ENCODE measurements at regions not wholly inside any gene's neighbourhood (a gene's known extent, or its start where the extent isn't known, plus 50 kb on each side); places are given as distances from the start of the nearest gene placed in this dataset.

DNA sequence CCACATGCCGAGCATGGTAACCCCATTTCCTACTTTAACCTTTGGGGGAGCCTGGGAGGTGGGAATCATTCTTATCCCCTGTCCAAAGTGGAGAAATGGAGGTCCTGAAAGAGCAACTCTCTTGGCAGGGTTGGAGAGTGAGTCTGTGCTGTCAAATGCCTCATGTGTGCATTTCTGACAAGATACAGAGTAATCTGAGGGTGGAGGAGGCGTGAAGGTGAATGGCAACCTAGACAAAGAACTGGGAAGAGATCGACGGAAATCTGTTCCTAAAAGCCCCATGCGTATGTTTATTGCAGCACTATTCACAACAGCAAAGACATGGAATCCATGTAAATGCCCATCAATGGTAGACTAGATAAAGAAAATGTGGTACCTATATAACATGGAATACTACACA is 63.8 kb upstream of the USP29 start:
- TF ChIP-seq, protein P1, sequence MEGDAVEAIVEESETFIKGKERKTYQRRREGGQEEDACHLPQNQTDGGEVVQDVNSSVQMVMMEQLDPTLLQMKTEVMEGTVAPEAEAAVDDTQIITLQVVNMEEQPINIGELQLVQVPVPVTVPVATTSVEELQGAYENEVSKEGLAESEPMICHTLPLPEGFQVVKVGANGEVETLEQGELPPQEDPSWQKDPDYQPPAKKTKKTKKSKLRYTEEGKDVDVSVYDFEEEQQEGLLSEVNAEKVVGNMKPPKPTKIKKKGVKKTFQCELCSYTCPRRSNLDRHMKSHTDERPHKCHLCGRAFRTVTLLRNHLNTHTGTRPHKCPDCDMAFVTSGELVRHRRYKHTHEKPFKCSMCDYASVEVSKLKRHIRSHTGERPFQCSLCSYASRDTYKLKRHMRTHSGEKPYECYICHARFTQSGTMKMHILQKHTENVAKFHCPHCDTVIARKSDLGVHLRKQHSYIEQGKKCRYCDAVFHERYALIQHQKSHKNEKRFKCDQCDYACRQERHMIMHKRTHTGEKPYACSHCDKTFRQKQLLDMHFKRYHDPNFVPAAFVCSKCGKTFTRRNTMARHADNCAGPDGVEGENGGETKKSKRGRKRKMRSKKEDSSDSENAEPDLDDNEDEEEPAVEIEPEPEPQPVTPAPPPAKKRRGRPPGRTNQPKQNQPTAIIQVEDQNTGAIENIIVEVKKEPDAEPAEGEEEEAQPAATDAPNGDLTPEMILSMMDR (conservative IDR thresholded peaks at IDR 0.05) = no peak
- no peak overlapping the region for H3K27ac ChIP-seq

DNA sequence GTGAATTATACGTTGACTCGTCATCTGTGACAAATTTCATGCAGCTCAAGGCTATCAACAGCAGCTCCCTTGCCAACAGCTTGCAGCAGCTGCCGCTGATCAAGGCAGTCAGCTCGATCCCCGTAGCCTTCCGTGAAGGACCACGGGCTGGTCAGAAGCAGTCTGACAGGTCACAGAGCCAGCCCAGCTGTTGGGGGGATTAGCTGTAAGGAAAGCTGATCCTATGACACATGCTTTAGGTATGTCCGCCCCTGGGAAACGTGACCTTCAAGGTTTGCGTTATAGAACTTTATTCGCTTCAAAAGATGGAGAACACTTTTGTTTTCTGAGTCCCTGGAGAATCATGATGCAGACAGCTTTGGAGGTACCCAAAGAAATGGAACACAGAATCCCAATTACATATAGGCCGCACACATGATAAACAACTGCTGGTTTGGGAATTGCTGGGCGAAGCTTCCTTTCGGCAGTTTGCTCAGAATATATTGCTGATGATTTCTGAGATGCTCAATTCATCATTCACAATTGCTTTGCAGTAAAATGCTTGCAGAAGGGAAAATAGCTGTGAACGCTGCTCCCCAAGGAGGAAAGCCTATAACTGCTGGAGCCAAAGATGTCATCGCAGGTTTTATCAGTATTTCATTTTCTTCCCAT is 62.6 kb upstream of the USP29 start:
- TF ChIP-seq, protein P1 (conservative IDR thresholded peaks at IDR 0.05) = no peak

DNA sequence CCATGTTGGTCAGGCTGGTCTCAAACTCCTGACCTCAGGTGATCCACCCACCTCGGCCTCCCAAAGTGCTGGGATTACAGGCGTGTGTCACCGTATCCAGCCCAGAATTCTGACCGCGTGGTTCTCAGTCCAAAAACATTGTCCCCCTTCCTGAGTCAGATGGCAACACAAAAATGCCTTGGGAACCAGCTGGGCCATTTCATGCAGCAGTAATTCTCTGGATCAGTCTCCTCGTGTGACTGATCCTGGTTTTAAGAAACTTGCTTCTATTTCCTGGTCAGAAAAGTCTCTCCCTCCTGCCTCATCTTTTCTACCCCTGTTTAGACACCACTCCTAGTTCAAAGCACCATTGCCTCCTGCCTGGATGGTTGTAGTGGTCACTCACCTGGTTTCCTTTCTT is 60.9 kb upstream of the USP29 start:
- TF ChIP-seq, protein P1 (conservative IDR thresholded peaks at IDR 0.05) = no peak
- H3K27ac ChIP-seq = no peak overlapping the region

More for the DNA sequence above, 62.6 kb upstream of the USP29 start:
- H3K27ac ChIP-seq = no peak overlapping the region

DNA sequence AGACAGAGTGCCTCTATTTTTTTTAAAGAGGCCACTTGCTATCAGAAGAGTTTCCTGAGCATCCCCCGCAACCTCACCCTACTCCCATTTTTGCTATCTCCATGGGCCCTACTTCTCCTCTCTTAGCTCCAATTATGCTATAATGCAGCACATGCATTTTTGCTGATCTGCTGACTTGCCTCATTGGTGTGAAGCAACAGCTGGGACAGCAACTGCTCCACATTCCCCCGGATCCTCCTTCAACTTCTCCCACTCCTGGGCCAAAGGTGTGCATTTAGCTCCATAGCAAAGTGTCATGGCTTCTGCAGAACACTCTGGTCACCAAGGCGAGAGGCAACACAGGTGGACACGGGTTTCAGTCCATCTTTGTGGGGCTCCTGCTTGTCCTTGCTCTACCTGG is 56.7 kb upstream of the USP29 start:
- H3K27ac ChIP-seq = no peak overlapping the region
- TF ChIP-seq, protein P1 (conservative IDR thresholded peaks at IDR 0.05) = no peak

DNA sequence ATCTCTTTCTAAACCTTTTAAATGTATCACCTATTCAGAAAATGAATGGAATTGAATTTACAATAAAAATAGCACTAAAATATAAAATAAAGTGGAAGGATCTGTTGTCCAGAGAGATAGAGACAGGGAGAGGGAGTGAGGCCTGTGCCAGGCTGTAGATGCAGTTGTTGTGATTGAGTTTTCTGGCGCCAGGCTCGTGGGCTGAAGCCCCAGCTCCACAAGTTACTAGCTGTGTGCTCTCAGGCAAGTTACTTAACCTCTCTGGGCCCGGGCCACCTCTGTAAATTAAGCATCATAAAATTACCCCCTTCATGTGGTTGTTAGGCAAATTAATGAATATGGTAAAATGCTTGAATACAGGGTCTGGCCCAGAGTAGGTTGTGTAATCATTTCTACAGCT is 52.3 kb upstream of the USP29 start:
- TF ChIP-seq, protein P1 (conservative IDR thresholded peaks at IDR 0.05) = no peak
- no peak overlapping the region for H3K27ac ChIP-seq

DNA sequence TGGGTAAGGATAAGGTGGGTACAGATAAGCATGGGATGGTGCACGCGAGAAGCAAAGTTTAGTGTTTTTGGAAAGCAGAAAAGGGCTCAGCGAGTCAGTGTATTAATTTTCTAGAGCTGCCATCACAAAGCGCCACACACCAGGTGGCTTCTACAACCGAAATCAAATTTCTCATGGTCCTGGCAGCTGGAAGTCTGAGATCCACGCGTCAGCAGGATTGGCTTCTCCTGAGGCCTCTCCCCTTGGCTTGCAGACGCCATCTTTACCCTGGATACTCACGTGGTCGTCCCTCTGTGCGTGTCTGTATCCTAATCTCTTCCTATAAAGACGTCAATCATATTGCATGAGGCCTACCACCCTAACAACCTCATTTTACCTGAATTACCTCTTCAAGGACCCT is 51.5 kb upstream of the USP29 start:
- TF ChIP-seq, protein P1 (conservative IDR thresholded peaks at IDR 0.05) = no peak
- H3K27ac ChIP-seq = no peak overlapping the region

DNA sequence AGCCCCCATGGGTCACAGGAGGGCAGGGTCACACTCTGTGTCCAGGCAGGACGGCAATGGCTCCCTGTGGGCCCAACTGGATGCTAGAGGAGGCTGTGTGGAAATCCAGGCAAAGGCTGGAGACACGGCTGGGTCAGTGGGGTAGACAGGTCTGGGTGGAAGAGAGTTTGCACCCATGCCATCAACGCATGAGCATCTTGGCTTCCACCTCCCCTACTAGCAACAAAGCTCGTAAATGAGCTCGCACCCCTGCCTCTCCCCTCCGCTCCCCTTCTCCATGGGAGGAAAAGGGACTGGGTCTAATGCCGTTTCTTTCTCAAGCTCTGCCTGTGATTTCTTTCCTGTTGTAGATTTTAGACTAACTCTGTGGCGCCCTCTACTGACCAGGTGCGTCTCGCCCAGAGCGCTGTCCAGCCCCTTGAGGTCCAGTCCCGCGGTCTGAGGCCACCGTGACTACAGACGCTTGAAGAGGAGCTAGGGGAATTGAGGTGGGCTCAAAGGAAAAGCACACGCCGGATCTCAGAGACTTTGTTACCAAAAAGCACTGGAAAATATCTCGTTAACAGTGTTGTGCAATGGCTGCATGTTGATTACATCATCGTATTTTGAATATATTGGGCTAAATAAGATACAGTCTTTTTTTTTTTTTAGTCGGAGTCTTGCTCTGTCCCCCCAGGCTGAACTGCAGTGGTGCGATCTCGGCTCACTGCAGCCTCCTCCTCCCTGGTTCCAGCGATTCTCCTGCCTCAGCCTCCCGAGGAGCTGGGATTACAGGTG is 50.7 kb upstream of the USP29 start:
- H3K27ac ChIP-seq = no peak overlapping the region
- TF ChIP-seq, protein P1 (conservative IDR thresholded peaks at IDR 0.05) = peak; percentile 88
